Esophagus squamous epithelium (tissue), 4 donors: ENCODE measurements at regions not wholly inside any gene's neighbourhood (a gene's known extent, or its start where the extent isn't known, plus 50 kb on each side); places are given as distances from the start of the nearest gene placed in this dataset.

Source experiments
- POLR2A ChIP-seq, 4 donors: fragments of 450-650 bp; IDR thresholded peaks; one replicate each; pipeline ENCODE4 v1.6.1; 2017; ENCODE audit warnings: antibody characterized with exemption in 4 of 4, mild to moderate bottlenecking in 4 of 4, moderate library complexity in 3 of 4
- TF ChIP-seq, protein P1 (sequence below), 6 experiments: fragments of 450-650 bp in 4 of 6; fragments of 200-600 bp in 2 of 6; sonication (generic) in 2 of 6; IDR thresholded peaks; one replicate each; pipeline ENCODE4 v1.5.1; 2016 to 2019; ENCODE audit warnings: antibody characterized with exemption in 6 of 6, mild to moderate bottlenecking in 4 of 6, moderate library complexity in 4 of 6

DNA sequence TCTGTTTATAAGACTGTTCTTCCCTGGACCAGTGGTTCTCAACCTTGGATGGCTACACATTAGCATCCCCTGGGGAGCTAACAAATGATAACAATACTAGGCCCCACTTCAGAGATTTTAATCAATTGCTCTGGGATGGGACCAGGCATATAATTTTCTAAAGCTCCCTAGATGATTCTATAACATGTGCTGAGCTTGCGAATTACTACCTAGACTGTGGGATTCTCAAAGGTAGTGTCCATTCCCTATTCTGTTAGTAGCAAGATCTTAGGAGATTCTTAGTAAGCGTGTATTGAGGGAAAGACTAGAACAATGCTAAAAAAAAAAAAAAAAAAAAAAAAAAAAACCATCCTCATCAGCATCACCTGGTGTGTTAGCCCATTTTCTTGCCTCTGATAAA lies 412.0 kb upstream of the CDH5 start:
- TF ChIP-seq, protein P1, sequence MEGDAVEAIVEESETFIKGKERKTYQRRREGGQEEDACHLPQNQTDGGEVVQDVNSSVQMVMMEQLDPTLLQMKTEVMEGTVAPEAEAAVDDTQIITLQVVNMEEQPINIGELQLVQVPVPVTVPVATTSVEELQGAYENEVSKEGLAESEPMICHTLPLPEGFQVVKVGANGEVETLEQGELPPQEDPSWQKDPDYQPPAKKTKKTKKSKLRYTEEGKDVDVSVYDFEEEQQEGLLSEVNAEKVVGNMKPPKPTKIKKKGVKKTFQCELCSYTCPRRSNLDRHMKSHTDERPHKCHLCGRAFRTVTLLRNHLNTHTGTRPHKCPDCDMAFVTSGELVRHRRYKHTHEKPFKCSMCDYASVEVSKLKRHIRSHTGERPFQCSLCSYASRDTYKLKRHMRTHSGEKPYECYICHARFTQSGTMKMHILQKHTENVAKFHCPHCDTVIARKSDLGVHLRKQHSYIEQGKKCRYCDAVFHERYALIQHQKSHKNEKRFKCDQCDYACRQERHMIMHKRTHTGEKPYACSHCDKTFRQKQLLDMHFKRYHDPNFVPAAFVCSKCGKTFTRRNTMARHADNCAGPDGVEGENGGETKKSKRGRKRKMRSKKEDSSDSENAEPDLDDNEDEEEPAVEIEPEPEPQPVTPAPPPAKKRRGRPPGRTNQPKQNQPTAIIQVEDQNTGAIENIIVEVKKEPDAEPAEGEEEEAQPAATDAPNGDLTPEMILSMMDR (IDR thresholded peaks at IDR 0.05): no peak
- no peak for TF ChIP-seq POLR2A (IDR thresholded peaks at IDR 0.05)
